Right hindlimb (tissue), 1 donor: ENCODE measurements at regions not wholly inside any gene's neighbourhood (a gene's known extent, or its start where the extent isn't known, plus 50 kb on each side); places are given as distances from the start of the nearest gene placed in this dataset.
"Not testable (repeated sequence)": the region's sequence is repeated elsewhere in the genome, so short reads cannot be mapped to it uniquely, and the experiment has no call there.

Source experiments
- DNase-seq: peaks from one replicate; pipeline ENCODE4 v3.0.0-alpha.2; 2018

- DNase-seq: no peak
These were observed 185.0 kb downstream of the TBX18 start for GRCh38 chr6:84579404-84579803.

GRCh38 chr6:84576029-84576428, 188.4 kb downstream of the TBX18 start:
- DNase-seq: no peak

GRCh38 chr6:84575264-84575663, 189.1 kb downstream of the TBX18 start:
- DNase-seq: no peak

GRCh38 chr6:84569882-84570281, 194.5 kb downstream of the TBX18 start:
- DNase-seq: no peak

- DNase-seq: no peak
These were observed 195.4 kb downstream of the TBX18 start for GRCh38 chr6:84568971-84569370.

GRCh38 chr6:84565718-84566117, 198.7 kb downstream of the TBX18 start:
- DNase-seq: not testable (repeated sequence)

GRCh38 chr6:84560436-84561390, 203.7 kb downstream of the TBX18 start:
- DNase-seq: no peak

- no peak for DNase-seq
These were observed 207.7 kb downstream of the TBX18 start for GRCh38 chr6:84556541-84557335.

GRCh38 chr6:84554706-84555105, 209.7 kb downstream of the TBX18 start:
- no peak for DNase-seq

- no peak for DNase-seq
These were observed 210.3 kb downstream of the TBX18 start for GRCh38 chr6:84554074-84554473.

GRCh38 chr6:84553527-84553926, 210.9 kb downstream of the TBX18 start:
- no peak for DNase-seq

- no peak for DNase-seq
These were observed 212.6 kb downstream of the TBX18 start for GRCh38 chr6:84551797-84552196.

- DNase-seq: no peak
These were observed 214.5 kb downstream of the TBX18 start for GRCh38 chr6:84549917-84550316.

- DNase-seq: no peak
These were observed 217.0 kb downstream of the TBX18 start for GRCh38 chr6:84547341-84547801.

- peak; percentile 49 for DNase-seq
These were observed 217.9 kb downstream of the TBX18 start for GRCh38 chr6:84546427-84546914.

GRCh38 chr6:84539122-84539856, 225.1 kb downstream of the TBX18 start:
- DNase-seq: no peak

GRCh38 chr6:84536885-84537638, 227.3 kb downstream of the TBX18 start:
- no peak for DNase-seq

GRCh38 chr6:84528201-84528600, 236.2 kb downstream of the TBX18 start:
- DNase-seq: no peak

GRCh38 chr6:84526631-84527030, 237.8 kb downstream of the TBX18 start:
- DNase-seq: no peak

GRCh38 chr6:84525907-84526306, 238.5 kb downstream of the TBX18 start:
- no peak for DNase-seq

GRCh38 chr6:84524636-84525035, 239.8 kb downstream of the TBX18 start:
- DNase-seq: no peak

GRCh38 chr6:84522135-84522549, 242.3 kb downstream of the TBX18 start:
- DNase-seq: no peak
